GM23338 (cell line): ENCODE measurements at regions not wholly inside any gene's neighbourhood (a gene's known extent, or its start where the extent isn't known, plus 50 kb on each side); places are given as distances from the start of the nearest gene placed in this dataset.

Source experiments
- ATAC-seq: fragments of 200-7000 bp; cut with Tn5 transposase; 3 replicates; pipeline ENCODE4 v1.9.1; 2020
- DNase-seq: peaks from one replicate; pipeline ENCODE4 v3.0.0-alpha.2; 2015; ENCODE audit warnings: low spot score
- H2AFZ ChIP-seq: fragments of 200-600 bp; sonication (generic); 2 replicates; pipeline ENCODE4 v1.8.0; 2016; ENCODE audit warnings: antibody characterized with exemption, mild to moderate bottlenecking, moderate library complexity
- H3F3A ChIP-seq: fragments of 200-600 bp; sonication (generic); replicated peaks from 2 replicates; pipeline ENCODE4 v1.8.0; 2017; ENCODE audit warnings: antibody characterized with exemption, mixed run types, low read depth
- H3K27ac ChIP-seq: fragments of 200-600 bp; sonication (generic); 2 replicates; pipeline ENCODE4 v1.6.1; 2016; ENCODE audit warnings: low read depth
- H3K27me3 ChIP-seq: fragments of 200-600 bp; sonication (generic); 2 replicates; pipeline ENCODE4 v1.8.0; 2016; ENCODE audit warnings: mild to moderate bottlenecking, mixed run types, moderate library complexity; ENCODE audit not compliant: insufficient read depth
- H3K36me3 ChIP-seq: fragments of 200-600 bp; sonication (generic); 2 replicates; pipeline ENCODE4 v1.8.0; 2016; ENCODE audit warnings: mild to moderate bottlenecking; ENCODE audit not compliant: insufficient read depth
- H3K4me1 ChIP-seq: fragments of 200-600 bp; sonication (generic); 2 replicates; pipeline ENCODE4 v1.8.0; 2016; ENCODE audit warnings: mild to moderate bottlenecking, moderate library complexity; ENCODE audit not compliant: insufficient read depth
- H3K4me2 ChIP-seq: fragments of 200-600 bp; sonication (generic); 2 replicates; pipeline ENCODE4 v1.7.1; 2017; ENCODE audit warnings: mixed run types
- H3K4me3 ChIP-seq: fragments of 200-600 bp; sonication (generic); 2 replicates; pipeline ENCODE4 v1.6.1; 2016; ENCODE audit warnings: mixed run types
- H3K79me2 ChIP-seq: fragments of 200-600 bp; sonication (generic); replicated peaks from 2 replicates; pipeline ENCODE4 v1.8.0; 2017; ENCODE audit warnings: mild to moderate bottlenecking; ENCODE audit not compliant: insufficient read depth
- H3K9me2 ChIP-seq: fragments of 200-600 bp; sonication (generic); 2 replicates; pipeline ENCODE4 v1.8.0; 2017; ENCODE audit not compliant: insufficient read depth
- H4K20me1 ChIP-seq: fragments of 200-600 bp; sonication (generic); replicated peaks from 2 replicates; pipeline ENCODE4 v1.8.0; 2017; ENCODE audit warnings: mild to moderate bottlenecking; ENCODE audit not compliant: insufficient read depth
- H3K27ac Mint-ChIP-seq: 2 replicates; pipeline ENCODE4 v1.8.0; 2020; ENCODE audit warnings: inconsistent platforms, mild to moderate bottlenecking, moderate library complexity, mixed read lengths
- H3K27me3 Mint-ChIP-seq: 3 replicates; pipeline ENCODE4 v1.8.0; 2022; ENCODE audit warnings: low read depth, mild to moderate bottlenecking, moderate library complexity, mixed read lengths, inconsistent platforms; ENCODE audit not compliant: insufficient read depth, poor library complexity
- H3K36me3 Mint-ChIP-seq: 3 replicates; pipeline ENCODE4 v1.8.0; 2021; ENCODE audit warnings: low read depth, mild to moderate bottlenecking, inconsistent platforms, moderate library complexity, mixed read lengths
- H3K4me1 Mint-ChIP-seq: 3 replicates; pipeline ENCODE4 v1.8.0; 2020; ENCODE audit warnings: mild to moderate bottlenecking, inconsistent platforms, mixed read lengths
- H3K4me3 Mint-ChIP-seq: 3 replicates; pipeline ENCODE4 v1.8.0; 2021; ENCODE audit warnings: moderate library complexity, mild to moderate bottlenecking, inconsistent platforms, mixed read lengths
- H3K9me3 Mint-ChIP-seq: 3 replicates; pipeline ENCODE4 v1.8.0; 2020; ENCODE audit warnings: moderate library complexity, mild to moderate bottlenecking, inconsistent platforms, mixed read lengths
- CREB1 ChIP-seq: fragments of 250-450 bp; sonication (Bioruptor Pico); IDR thresholded peaks from 2 replicates; pipeline ENCODE4 v1.5.0; 2020; ENCODE audit warnings: low read depth, mild to moderate bottlenecking, moderate library complexity
- EZH2 ChIP-seq: fragments of 200-600 bp; sonication (generic); IDR thresholded peaks from one replicate; pipeline ENCODE4 v1.8.0; 2017; ENCODE audit warnings: antibody characterized with exemption, mild to moderate bottlenecking, low read depth; ENCODE audit not compliant: unreplicated experiment
- EZH2phosphoT487 ChIP-seq: fragments of 200-600 bp; sonication (generic); IDR thresholded peaks from one replicate; pipeline ENCODE4 v1.8.1; 2018; ENCODE audit warnings: antibody characterized with exemption; ENCODE audit not compliant: unreplicated experiment
- NANOG ChIP-seq: IDR thresholded peaks from 2 replicates; pipeline ENCODE4 v1.6.1; 2016; ENCODE audit warnings: antibody characterized with exemption, borderline replicate concordance
- POLR2AphosphoS5 ChIP-seq: IDR thresholded peaks from 2 replicates; pipeline ENCODE4 v1.6.1; 2016; ENCODE audit warnings: antibody characterized with exemption, low read depth
- STAT1 ChIP-seq: IDR thresholded peaks from one replicate; pipeline ENCODE4 v1.6.1; 2016; ENCODE audit warnings: antibody characterized with exemption; ENCODE audit not compliant: unreplicated experiment
- ZNF114 ChIP-seq: fragments of 250-450 bp; sonication (Bioruptor Pico); IDR thresholded peaks from 2 replicates; pipeline ENCODE4 v1.5.0; 2020; ENCODE audit warnings: mild to moderate bottlenecking, moderate library complexity
- ZNF331 ChIP-seq: fragments of 250-450 bp; sonication (Bioruptor Pico); IDR thresholded peaks from 2 replicates; pipeline ENCODE4 v1.5.0; 2020; ENCODE audit warnings: low read depth, mild to moderate bottlenecking, moderate library complexity
- TF ChIP-seq, protein P1 (sequence below): IDR thresholded peaks from one replicate; pipeline ENCODE4 v1.6.1; 2018; ENCODE audit warnings: antibody characterized with exemption; ENCODE audit not compliant: unreplicated experiment
- TF ChIP-seq, protein P2 (sequence below): fragments of 250-450 bp; sonication (Bioruptor Pico); IDR thresholded peaks from 2 replicates; pipeline ENCODE4 v1.5.0; 2020; ENCODE audit warnings: mild to moderate bottlenecking, moderate library complexity

DNA sequence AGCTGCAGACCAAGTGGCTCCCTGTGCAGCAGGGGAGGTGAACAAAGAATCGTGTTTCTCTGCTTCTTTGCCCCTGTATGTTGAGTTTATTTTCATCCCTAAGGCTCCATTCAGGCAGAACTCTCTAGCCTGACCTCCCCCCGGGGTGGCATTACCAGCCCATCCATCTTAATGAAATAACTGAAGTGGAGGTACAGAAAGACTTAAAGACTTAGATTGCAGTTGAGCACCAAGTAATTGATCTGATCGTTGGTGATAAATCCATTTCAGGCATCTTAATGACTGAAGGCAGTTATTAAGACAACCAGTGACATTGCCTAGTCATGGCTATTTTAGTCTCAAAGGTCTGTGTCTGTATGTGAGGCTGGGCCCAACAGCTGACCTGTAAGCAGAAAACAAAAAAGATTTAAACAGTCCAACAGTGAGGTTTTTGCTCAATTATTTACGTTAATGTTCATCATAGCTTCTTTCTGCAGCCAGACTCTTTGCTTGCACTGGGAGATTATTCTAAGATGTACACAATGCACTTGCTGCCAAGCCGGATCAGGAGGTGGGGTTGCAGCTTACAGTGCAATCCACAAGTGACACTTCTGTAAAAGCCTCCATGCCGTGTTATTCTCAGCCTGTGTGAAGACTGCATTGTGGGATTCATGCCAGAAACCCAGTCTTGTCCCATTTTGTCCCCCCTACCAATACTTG is 363.0 kb upstream of the DUSP10 start:
- H3K9me2 ChIP-seq: peaks cover 20% of the 10 kb centered on the region; the same call in 1 of the 2 replicates
- H3K4me2 ChIP-seq: no peak overlapping the region
- no peaks in the 10 kb centered on the region for H3K27me3 ChIP-seq
- H3K27ac ChIP-seq: no peak overlapping the region
- no peaks in the 10 kb centered on the region for H4K20me1 ChIP-seq
- no peaks in the 10 kb centered on the region for H3K36me3 ChIP-seq
- peaks cover 30% of the 10 kb centered on the region for H3K4me1 ChIP-seq
- TF ChIP-seq EZH2phosphoT487 (no peak), ZNF331 (CRISPR knock-in tag) (no peak), ZNF114 (no peak), EZH2 (no peak), STAT1 (no peak), POLR2AphosphoS5 (no peak), NANOG (no peak), CREB1 (no peak)
- TF ChIP-seq, protein P1, sequence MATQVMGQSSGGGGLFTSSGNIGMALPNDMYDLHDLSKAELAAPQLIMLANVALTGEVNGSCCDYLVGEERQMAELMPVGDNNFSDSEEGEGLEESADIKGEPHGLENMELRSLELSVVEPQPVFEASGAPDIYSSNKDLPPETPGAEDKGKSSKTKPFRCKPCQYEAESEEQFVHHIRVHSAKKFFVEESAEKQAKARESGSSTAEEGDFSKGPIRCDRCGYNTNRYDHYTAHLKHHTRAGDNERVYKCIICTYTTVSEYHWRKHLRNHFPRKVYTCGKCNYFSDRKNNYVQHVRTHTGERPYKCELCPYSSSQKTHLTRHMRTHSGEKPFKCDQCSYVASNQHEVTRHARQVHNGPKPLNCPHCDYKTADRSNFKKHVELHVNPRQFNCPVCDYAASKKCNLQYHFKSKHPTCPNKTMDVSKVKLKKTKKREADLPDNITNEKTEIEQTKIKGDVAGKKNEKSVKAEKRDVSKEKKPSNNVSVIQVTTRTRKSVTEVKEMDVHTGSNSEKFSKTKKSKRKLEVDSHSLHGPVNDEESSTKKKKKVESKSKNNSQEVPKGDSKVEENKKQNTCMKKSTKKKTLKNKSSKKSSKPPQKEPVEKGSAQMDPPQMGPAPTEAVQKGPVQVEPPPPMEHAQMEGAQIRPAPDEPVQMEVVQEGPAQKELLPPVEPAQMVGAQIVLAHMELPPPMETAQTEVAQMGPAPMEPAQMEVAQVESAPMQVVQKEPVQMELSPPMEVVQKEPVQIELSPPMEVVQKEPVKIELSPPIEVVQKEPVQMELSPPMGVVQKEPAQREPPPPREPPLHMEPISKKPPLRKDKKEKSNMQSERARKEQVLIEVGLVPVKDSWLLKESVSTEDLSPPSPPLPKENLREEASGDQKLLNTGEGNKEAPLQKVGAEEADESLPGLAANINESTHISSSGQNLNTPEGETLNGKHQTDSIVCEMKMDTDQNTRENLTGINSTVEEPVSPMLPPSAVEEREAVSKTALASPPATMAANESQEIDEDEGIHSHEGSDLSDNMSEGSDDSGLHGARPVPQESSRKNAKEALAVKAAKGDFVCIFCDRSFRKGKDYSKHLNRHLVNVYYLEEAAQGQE: no peak
- TF ChIP-seq, protein P2, sequence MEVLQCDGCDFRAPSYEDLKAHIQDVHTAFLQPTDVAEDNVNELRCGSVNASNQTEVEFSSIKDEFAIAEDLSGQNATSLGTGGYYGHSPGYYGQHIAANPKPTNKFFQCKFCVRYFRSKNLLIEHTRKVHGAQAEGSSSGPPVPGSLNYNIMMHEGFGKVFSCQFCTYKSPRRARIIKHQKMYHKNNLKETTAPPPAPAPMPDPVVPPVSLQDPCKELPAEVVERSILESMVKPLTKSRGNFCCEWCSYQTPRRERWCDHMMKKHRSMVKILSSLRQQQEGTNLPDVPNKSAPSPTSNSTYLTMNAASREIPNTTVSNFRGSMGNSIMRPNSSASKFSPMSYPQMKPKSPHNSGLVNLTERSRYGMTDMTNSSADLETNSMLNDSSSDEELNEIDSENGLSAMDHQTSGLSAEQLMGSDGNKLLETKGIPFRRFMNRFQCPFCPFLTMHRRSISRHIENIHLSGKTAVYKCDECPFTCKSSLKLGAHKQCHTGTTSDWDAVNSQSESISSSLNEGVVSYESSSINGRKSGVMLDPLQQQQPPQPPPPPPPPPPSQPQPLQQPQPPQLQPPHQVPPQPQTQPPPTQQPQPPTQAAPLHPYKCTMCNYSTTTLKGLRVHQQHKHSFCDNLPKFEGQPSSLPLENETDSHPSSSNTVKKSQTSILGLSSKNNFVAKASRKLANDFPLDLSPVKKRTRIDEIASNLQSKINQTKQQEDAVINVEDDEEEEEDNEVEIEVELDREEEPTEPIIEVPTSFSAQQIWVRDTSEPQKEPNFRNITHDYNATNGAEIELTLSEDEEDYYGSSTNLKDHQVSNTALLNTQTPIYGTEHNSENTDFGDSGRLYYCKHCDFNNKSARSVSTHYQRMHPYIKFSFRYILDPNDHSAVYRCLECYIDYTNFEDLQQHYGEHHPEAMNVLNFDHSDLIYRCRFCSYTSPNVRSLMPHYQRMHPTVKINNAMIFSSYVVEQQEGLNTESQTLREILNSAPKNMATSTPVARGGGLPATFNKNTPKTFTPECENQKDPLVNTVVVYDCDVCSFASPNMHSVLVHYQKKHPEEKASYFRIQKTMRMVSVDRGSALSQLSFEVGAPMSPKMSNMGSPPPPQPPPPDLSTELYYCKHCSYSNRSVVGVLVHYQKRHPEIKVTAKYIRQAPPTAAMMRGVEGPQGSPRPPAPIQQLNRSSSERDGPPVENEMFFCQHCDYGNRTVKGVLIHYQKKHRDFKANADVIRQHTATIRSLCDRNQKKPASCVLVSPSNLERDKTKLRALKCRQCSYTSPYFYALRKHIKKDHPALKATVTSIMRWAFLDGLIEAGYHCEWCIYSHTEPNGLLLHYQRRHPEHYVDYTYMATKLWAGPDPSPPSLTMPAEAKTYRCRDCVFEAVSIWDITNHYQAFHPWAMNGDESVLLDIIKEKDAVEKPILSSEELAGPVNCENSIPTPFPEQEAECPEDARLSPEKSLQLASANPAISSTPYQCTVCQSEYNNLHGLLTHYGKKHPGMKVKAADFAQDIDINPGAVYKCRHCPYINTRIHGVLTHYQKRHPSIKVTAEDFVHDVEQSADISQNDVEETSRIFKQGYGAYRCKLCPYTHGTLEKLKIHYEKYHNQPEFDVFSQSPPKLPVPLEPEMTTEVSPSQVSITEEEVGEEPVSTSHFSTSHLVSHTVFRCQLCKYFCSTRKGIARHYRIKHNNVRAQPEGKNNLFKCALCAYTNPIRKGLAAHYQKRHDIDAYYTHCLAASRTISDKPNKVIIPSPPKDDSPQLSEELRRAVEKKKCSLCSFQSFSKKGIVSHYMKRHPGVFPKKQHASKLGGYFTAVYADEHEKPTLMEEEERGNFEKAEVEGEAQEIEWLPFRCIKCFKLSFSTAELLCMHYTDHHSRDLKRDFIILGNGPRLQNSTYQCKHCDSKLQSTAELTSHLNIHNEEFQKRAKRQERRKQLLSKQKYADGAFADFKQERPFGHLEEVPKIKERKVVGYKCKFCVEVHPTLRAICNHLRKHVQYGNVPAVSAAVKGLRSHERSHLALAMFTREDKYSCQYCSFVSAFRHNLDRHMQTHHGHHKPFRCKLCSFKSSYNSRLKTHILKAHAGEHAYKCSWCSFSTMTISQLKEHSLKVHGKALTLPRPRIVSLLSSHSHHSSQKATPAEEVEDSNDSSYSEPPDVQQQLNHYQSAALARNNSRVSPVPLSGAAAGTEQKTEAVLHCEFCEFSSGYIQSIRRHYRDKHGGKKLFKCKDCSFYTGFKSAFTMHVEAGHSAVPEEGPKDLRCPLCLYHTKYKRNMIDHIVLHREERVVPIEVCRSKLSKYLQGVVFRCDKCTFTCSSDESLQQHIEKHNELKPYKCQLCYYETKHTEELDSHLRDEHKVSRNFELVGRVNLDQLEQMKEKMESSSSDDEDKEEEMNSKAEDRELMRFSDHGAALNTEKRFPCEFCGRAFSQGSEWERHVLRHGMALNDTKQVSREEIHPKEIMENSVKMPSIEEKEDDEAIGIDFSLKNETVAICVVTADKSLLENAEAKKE (CRISPR knock-in tag): no peak
- H2AFZ ChIP-seq: no peak overlapping the region
- Mint-ChIP-seq H3K36me3 (no peaks in the 10 kb centered on the region), H3K27ac (no peak overlapping the region), H3K4me3 (no peak overlapping the region), H3K9me3 (no peaks in the 10 kb centered on the region), H3K27me3 (peaks cover 7% of the 10 kb centered on the region), H3K4me1 (peaks cover 34% of the 10 kb centered on the region)
- ATAC-seq (no peak), DNase-seq (no peak)
- H3F3A ChIP-seq: no peaks in the 10 kb centered on the region
- no peak overlapping the region for H3K4me3 ChIP-seq
- H3K79me2 ChIP-seq: no peaks in the 10 kb centered on the region
